Right atrium auricular region (tissue), 2 donors: ENCODE measurements at regions not wholly inside any gene's neighbourhood (a gene's known extent, or its start where the extent isn't known, plus 50 kb on each side); places are given as distances from the start of the nearest gene placed in this dataset.

ENCODE experiments used
- DNase-seq: peaks from one replicate; pipeline ENCODE4 v3.0.0-alpha.2; 2019; ENCODE audit warnings: low spot score
- H3K27ac ChIP-seq, 2 donors: fragments of 200-600 bp; sonication (generic); 1 replicate in 1 of 2; 2 replicates in 1 of 2; pipeline ENCODE4 v1.5.1; 2016 to 2019
- H3K27me3 ChIP-seq, 2 donors: fragments of 200-600 bp; sonication (generic); one replicate each; pipeline versions ENCODE4 v1.5.1 to v1.6.0; 2017 to 2019
- H3K36me3 ChIP-seq: fragments of 200-600 bp; sonication (generic); one replicate; pipeline ENCODE4 v1.5.1; 2016
- H3K4me1 ChIP-seq, 2 donors: fragments of 200-600 bp; sonication (generic); one replicate each; pipeline versions ENCODE4 v1.5.1 to v1.6.0; 2017 to 2019
- H3K4me3 ChIP-seq, 2 donors: fragments of 200-600 bp; sonication (generic); 1 replicate in 1 of 2; 2 replicates in 1 of 2; pipeline ENCODE4 v1.5.1; 2017 to 2019; ENCODE audit warnings: mild to moderate bottlenecking in 1 of 2, moderate library complexity in 1 of 2
- H3K9me3 ChIP-seq, 2 donors: fragments of 200-600 bp; sonication (generic); one replicate each; pipeline ENCODE4 v1.5.1; 2019
- TF ChIP-seq, protein P1 (sequence below), 2 donors: fragments of 200-600 bp; sonication (generic); IDR thresholded peaks; one replicate each; pipeline ENCODE4 v1.5.1; 2019; ENCODE audit warnings: antibody characterized with exemption in 2 of 2

DNA sequence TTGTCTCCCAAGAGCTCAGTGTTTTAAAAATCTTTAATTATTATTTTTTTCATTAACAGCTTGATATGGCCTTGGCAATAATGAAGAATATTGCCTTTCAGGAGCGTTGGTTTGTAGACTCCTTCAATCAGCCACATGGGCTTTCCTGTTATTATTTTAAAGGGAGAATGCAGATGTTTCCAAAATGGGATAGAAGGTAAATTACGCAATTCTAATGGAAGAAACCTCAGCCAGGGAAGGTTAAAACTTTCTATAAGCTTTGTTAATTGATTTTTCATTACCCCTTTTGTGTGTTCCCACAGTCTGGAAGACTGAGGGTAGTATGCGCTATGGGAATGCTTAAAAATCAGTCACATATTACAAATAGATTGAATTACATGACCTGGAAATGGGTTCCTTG lies 188.4 kb upstream of the NAV3 start:
- H3K4me1 ChIP-seq = no peaks in the 10 kb centered on the region
- TF ChIP-seq, protein P1, sequence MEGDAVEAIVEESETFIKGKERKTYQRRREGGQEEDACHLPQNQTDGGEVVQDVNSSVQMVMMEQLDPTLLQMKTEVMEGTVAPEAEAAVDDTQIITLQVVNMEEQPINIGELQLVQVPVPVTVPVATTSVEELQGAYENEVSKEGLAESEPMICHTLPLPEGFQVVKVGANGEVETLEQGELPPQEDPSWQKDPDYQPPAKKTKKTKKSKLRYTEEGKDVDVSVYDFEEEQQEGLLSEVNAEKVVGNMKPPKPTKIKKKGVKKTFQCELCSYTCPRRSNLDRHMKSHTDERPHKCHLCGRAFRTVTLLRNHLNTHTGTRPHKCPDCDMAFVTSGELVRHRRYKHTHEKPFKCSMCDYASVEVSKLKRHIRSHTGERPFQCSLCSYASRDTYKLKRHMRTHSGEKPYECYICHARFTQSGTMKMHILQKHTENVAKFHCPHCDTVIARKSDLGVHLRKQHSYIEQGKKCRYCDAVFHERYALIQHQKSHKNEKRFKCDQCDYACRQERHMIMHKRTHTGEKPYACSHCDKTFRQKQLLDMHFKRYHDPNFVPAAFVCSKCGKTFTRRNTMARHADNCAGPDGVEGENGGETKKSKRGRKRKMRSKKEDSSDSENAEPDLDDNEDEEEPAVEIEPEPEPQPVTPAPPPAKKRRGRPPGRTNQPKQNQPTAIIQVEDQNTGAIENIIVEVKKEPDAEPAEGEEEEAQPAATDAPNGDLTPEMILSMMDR (IDR thresholded peaks at IDR 0.05) = no peak
- no peaks in the 10 kb centered on the region for H3K9me3 ChIP-seq
- no peak for DNase-seq
- H3K36me3 ChIP-seq = no peaks in the 10 kb centered on the region
- H3K27me3 ChIP-seq = peaks cover 0 to 3% of the 10 kb centered on the region in 2 donors
- H3K27ac ChIP-seq = no peak overlapping the region
- H3K4me3 ChIP-seq = no peak overlapping the region

DNA sequence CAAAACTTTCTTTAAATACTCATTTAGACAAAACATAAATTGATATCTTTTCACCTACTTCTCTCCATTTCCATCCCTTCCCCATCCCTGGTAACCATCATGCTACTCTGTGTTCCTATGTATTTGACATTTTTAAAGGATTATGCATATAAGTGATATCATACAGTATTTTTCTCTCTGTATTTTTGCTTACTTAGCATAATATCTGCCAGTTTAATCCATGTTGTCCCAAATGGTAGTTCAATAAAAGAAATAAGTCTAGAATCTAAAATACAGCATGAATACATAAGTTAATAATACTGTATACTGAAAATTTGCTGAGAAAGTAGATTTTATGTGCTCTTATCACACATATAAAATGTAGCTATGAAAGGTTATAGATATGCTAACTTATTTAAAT lies 190.3 kb upstream of the NAV3 start:
- TF ChIP-seq, protein P1 (IDR thresholded peaks at IDR 0.05) = no peak
- H3K9me3 ChIP-seq = no peaks in the 10 kb centered on the region

DNA sequence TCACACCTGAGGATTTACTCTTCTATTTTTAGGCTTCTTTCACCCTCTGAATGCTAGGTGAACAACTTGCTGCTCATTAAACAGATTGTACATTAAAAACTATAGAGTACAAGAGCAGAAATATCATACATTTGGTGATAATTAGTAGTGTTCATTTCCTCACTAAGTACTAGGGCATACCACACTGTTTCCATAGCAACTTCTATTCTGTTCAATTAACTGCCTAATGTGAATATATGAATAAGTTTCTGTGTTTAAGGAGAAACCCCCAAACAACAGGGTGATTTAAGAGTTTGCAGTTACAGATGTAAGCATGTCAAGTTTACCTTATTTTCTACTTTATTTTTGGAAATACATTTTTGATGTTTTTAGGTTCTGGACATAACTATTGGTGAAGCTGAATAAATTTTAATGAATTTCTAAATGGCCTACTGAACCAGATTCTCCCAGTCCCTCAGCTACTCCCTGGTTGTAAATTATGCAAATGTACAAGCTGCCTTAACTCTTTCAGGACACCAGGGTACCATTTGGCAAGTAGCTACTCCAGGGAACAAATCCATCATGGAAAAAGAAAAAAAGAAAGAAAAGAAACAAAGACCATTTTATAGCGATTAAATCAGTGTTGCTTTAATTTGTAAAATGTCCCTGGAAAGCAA lies 199.8 kb upstream of the NAV3 start:
- H3K27me3 ChIP-seq = no peaks in the 10 kb centered on the region
- H3K27ac ChIP-seq = no peak overlapping the region
- no peak for DNase-seq
- peaks cover 0 to 7% of the 10 kb centered on the region in 2 donors for H3K9me3 ChIP-seq
- no peak overlapping the region for H3K4me3 ChIP-seq
- TF ChIP-seq, protein P1 (IDR thresholded peaks at IDR 0.05) = no peak
- no peaks in the 10 kb centered on the region for H3K36me3 ChIP-seq
- no peaks in the 10 kb centered on the region for H3K4me1 ChIP-seq

More for the DNA sequence above, 190.3 kb upstream of the NAV3 start:
- Histone ChIP-seq H3K4me3 (no peak overlapping the region), H3K27ac (no peak overlapping the region), H3K36me3 (no peaks in the 10 kb centered on the region), H3K4me1 (no peaks in the 10 kb centered on the region), H3K27me3 (peaks cover 0 to 3% of the 10 kb centered on the region in 2 donors)
- no peak for DNase-seq

DNA sequence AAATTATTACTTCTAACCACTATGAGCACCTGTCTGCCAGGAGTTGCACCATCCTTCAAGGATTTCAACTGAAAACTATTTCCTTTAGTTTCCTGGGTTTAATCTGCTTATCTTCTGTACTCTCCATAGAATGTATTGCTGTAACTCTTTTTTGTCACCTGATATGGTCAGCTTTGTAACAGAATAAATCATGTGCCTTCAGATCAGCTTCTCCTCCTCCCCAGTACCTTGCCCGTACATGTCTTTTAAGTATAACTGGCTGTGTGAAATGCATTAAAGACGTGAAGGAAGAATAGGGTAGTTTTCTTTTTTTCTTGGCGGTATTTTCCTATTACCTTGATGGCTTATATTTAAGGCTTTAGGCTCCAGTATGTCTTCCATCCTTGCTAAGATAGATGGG lies 200.3 kb upstream of the NAV3 start:
- Histone ChIP-seq H3K4me1 (no peaks in the 10 kb centered on the region), H3K4me3 (no peak overlapping the region), H3K36me3 (no peaks in the 10 kb centered on the region), H3K27me3 (no peaks in the 10 kb centered on the region), H3K27ac (no peak overlapping the region), H3K9me3 (peaks cover 0 to 9% of the 10 kb centered on the region in 2 donors)
- DNase-seq = no peak
- TF ChIP-seq, protein P1 (IDR thresholded peaks at IDR 0.05) = no peak

DNA sequence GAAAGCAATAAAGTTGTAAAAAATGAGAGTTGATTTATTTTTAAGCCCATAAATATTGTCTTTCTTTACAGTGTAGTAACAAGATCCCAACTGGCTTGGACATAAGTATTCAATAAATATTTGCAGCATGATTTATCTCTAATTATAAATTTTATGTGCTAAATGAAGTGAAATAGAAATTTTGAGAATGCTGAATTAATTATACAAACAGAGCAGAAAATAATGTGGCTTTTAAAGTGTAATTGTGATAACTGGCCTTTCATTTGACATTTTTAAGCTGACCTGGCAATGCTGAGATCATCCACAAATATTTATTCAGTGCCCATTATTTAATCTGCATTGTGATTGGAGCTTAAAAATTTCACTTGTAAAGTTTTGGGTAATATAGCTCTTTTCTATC lies 201.6 kb upstream of the NAV3 start:
- Histone ChIP-seq H3K9me3 (peaks cover 0 to 9% of the 10 kb centered on the region in 2 donors), H3K4me1 (no peaks in the 10 kb centered on the region), H3K36me3 (no peaks in the 10 kb centered on the region), H3K27me3 (no peaks in the 10 kb centered on the region), H3K27ac (no peak overlapping the region), H3K4me3 (no peak overlapping the region)
- TF ChIP-seq, protein P1 (IDR thresholded peaks at IDR 0.05) = no peak
- no peak for DNase-seq

DNA sequence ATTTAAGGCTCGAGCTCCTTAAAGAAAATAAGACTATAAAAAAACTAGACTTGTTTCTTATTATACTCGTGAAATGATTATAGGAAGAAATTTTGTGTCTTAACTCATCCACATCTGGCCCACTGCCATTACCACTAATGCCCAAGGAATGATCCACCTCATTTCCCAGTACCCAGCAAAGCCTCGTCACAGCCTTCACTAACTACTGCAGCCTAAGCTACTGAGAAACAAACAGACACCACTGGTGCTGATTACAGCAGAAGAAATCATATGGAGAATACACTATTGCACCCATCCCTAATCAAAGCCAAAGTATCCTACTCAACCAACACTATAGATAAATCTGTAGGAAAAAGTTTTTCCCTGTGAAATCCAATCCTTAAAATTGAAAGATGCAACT lies 205.3 kb upstream of the NAV3 start:
- Histone ChIP-seq H3K27me3 (no peaks in the 10 kb centered on the region), H3K9me3 (peaks cover 0 to 9% of the 10 kb centered on the region in 2 donors), H3K4me3 (no peak overlapping the region), H3K4me1 (no peaks in the 10 kb centered on the region), H3K36me3 (no peaks in the 10 kb centered on the region), H3K27ac (no peak overlapping the region)
- TF ChIP-seq, protein P1 (IDR thresholded peaks at IDR 0.05) = no peak
- DNase-seq = no peak
